ENCODE measurements at regions not wholly inside any gene's neighbourhood (a gene's known extent, or its start where the extent isn't known, plus 50 kb on each side); places are given as distances from the start of the nearest gene placed in this dataset.

- TF ChIP-seq CTCF (IDR thresholded peaks at IDR 0.05) (no peak), POLR2AphosphoS5 (IDR thresholded peaks at IDR 0.05) (no peak), POLR2A (IDR thresholded peaks at IDR 0.05) (no peak), EP300 (IDR thresholded peaks at IDR 0.05) (no peak)
Observed at GRCh38 chr4:59855630-59856352, 1344.3 kb upstream of the ADGRL3 start.
